Ishikawa (cell line): ENCODE measurements at regions not wholly inside any gene's neighbourhood (a gene's known extent, or its start where the extent isn't known, plus 50 kb on each side); places are given as distances from the start of the nearest gene placed in this dataset.

Experiments
- CEBPB ChIP-seq: IDR thresholded peaks from 2 replicates; pipeline ENCODE4 v1.6.1; 2012
- FOXM1 ChIP-seq: IDR thresholded peaks from 2 replicates; pipeline ENCODE4 v1.6.1; 2012; ENCODE audit warnings: low read depth, borderline replicate concordance
- YY1 ChIP-seq: IDR thresholded peaks from 2 replicates; pipeline ENCODE4 v1.6.1; 2012; ENCODE audit warnings: low read depth
- TF ChIP-seq, protein P1 (sequence below): IDR thresholded peaks from 2 replicates; pipeline ENCODE4 v1.6.1; 2012
- TF ChIP-seq, protein P2 (sequence below): IDR thresholded peaks from 2 replicates; pipeline ENCODE4 v1.6.1; 2012; ENCODE audit warnings: low read depth, mild to moderate bottlenecking

- TF ChIP-seq YY1 (no peak), FOXM1 (no peak), CEBPB (no peak)
- TF ChIP-seq, protein P1, sequence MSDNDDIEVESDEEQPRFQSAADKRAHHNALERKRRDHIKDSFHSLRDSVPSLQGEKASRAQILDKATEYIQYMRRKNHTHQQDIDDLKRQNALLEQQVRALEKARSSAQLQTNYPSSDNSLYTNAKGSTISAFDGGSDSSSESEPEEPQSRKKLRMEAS, result no peak
- TF ChIP-seq, protein P2, sequence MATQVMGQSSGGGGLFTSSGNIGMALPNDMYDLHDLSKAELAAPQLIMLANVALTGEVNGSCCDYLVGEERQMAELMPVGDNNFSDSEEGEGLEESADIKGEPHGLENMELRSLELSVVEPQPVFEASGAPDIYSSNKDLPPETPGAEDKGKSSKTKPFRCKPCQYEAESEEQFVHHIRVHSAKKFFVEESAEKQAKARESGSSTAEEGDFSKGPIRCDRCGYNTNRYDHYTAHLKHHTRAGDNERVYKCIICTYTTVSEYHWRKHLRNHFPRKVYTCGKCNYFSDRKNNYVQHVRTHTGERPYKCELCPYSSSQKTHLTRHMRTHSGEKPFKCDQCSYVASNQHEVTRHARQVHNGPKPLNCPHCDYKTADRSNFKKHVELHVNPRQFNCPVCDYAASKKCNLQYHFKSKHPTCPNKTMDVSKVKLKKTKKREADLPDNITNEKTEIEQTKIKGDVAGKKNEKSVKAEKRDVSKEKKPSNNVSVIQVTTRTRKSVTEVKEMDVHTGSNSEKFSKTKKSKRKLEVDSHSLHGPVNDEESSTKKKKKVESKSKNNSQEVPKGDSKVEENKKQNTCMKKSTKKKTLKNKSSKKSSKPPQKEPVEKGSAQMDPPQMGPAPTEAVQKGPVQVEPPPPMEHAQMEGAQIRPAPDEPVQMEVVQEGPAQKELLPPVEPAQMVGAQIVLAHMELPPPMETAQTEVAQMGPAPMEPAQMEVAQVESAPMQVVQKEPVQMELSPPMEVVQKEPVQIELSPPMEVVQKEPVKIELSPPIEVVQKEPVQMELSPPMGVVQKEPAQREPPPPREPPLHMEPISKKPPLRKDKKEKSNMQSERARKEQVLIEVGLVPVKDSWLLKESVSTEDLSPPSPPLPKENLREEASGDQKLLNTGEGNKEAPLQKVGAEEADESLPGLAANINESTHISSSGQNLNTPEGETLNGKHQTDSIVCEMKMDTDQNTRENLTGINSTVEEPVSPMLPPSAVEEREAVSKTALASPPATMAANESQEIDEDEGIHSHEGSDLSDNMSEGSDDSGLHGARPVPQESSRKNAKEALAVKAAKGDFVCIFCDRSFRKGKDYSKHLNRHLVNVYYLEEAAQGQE, result no peak
Observed at GRCh38 chr2:147222506-147222905, 622.3 kb upstream of the ACVR2A start.
